Suprapubic skin (tissue), 4 donors: ENCODE measurements at regions not wholly inside any gene's neighbourhood (a gene's known extent, or its start where the extent isn't known, plus 50 kb on each side); places are given as distances from the start of the nearest gene placed in this dataset.

ENCODE experiments used
- DNase-seq, 2 donors: peaks; one replicate each; pipeline ENCODE4 v3.0.0-alpha.2; 2019; ENCODE audit warnings: low spot score in 2 of 2
- H3K27ac ChIP-seq: fragments of 200-600 bp; sonication (generic); one replicate; pipeline ENCODE4 v1.5.1; 2019
- H3K27me3 ChIP-seq: fragments of 200-600 bp; sonication (generic); one replicate; pipeline ENCODE4 v1.5.1; 2019
- H3K36me3 ChIP-seq: fragments of 200-600 bp; sonication (generic); one replicate; pipeline ENCODE4 v1.5.1; 2019
- H3K4me1 ChIP-seq: fragments of 200-600 bp; sonication (generic); one replicate; pipeline ENCODE4 v1.5.1; 2019
- H3K4me3 ChIP-seq: fragments of 200-600 bp; sonication (generic); one replicate; pipeline ENCODE4 v1.5.1; 2019; ENCODE audit warnings: mild to moderate bottlenecking
- H3K9me3 ChIP-seq: fragments of 200-600 bp; sonication (generic); one replicate; pipeline ENCODE4 v1.5.1; 2019
- CTCF ChIP-seq, 2 donors: fragments of 200-600 bp in 1 of 2; fragments of 450-650 bp in 1 of 2; sonication (generic) in 1 of 2; IDR thresholded peaks; one replicate each; pipeline ENCODE4 v1.5.1; 2016 to 2019; ENCODE audit warnings: antibody characterized with exemption in 2 of 2, mild to moderate bottlenecking in 1 of 2, moderate library complexity in 1 of 2
- EP300 ChIP-seq: sonication (generic); formaldehyde crosslinking; IDR thresholded peaks from one replicate; pipeline ENCODE4 v1.6.1; 2017; ENCODE audit warnings: antibody characterized with exemption
- POLR2A ChIP-seq, 2 donors: fragments of 450-650 bp; IDR thresholded peaks; one replicate each; pipeline ENCODE4 v1.6.1; 2017; ENCODE audit warnings: antibody characterized with exemption in 2 of 2, mild to moderate bottlenecking in 2 of 2, moderate library complexity in 2 of 2
- POLR2AphosphoS5 ChIP-seq, 3 donors: sonication (generic); formaldehyde crosslinking; IDR thresholded peaks; one replicate each; pipeline ENCODE4 v1.6.1; 2017; ENCODE audit warnings: antibody characterized with exemption in 3 of 3
- WGBS: methylation state at CpG from one replicate; pipeline ENCODE4 v1.1.5; 2018; 5-methylcytosine and 5-hydroxymethylcytosine counted together

DNA sequence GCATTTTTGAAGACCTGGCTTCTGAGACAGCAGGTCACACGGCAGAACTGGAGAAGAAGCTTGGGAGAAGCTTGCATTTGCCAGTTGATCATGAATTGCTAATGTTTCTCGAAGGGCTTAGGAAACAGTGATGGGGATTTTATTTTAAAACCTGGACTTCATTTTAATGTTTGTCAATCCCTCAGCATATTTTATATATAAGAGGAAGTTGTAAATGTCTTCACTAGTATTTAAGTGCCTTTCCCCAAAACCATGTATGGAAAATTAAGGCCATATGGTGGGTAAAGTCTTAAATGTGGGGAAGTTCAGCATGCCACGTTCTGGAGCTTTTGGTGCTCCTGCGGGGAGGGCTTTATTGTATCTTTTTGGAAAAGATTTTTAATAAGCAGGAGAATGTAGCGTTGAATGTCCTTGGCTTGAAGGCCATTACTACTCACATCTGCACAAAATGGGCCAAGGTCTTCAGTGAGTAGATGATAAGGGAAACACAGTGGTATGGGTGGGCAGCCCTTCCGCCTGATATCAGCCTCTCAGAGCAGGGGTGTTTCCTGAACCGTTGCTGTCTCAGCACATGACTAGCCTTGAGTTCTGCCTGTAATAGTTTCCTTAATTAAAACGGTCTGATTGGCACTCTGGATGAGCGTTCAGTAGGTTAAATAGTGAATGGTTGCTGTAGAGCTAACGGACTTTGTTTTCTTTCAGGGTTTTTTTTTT lies 511.4 kb downstream of the PCNX1 start:
- no peaks in the 10 kb centered on the region for H3K4me1 ChIP-seq
- H3K27me3 ChIP-seq, result no peaks in the 10 kb centered on the region
- no peaks in the 10 kb centered on the region for H3K36me3 ChIP-seq
- TF ChIP-seq POLR2AphosphoS5 (IDR thresholded peaks at IDR 0.05) (no peak), CTCF (IDR thresholded peaks at IDR 0.05) (no peak), EP300 (no peak)
- DNase-seq, result no peak
- no peaks in the 10 kb centered on the region for H3K9me3 ChIP-seq
- 71% methylated on average over 10 of the region's 10 CpGs for WGBS
- H3K4me3 ChIP-seq, result no peak overlapping the region
- H3K27ac ChIP-seq, result no peak overlapping the region

GRCh38 chr14:71423481-71423880 lies 508.7 kb upstream of the RGS6 start:
- no peak overlapping the region for H3K4me3 ChIP-seq
- peaks cover 23% of the 10 kb centered on the region for H3K9me3 ChIP-seq
- no peak for DNase-seq
- no peaks in the 10 kb centered on the region for H3K4me1 ChIP-seq
- TF ChIP-seq POLR2AphosphoS5 (IDR thresholded peaks at IDR 0.05) (no peak), POLR2A (IDR thresholded peaks at IDR 0.05) (no peak), EP300 (no peak)
- WGBS, result 93% methylated on average over 2 of the region's 2 CpGs
- no peaks in the 10 kb centered on the region for H3K27me3 ChIP-seq
- peaks cover 2% of the 10 kb centered on the region for H3K36me3 ChIP-seq
- H3K27ac ChIP-seq, result no peak overlapping the region

GRCh38 chr14:71424941-71425340 lies 507.3 kb upstream of the RGS6 start:
- TF ChIP-seq POLR2A (IDR thresholded peaks at IDR 0.05) (no peak), CTCF (IDR thresholded peaks at IDR 0.05) (no peak), EP300 (no peak), POLR2AphosphoS5 (IDR thresholded peaks at IDR 0.05) (no peak)
- DNase-seq, result no peak
- no peak overlapping the region for H3K4me3 ChIP-seq

DNA sequence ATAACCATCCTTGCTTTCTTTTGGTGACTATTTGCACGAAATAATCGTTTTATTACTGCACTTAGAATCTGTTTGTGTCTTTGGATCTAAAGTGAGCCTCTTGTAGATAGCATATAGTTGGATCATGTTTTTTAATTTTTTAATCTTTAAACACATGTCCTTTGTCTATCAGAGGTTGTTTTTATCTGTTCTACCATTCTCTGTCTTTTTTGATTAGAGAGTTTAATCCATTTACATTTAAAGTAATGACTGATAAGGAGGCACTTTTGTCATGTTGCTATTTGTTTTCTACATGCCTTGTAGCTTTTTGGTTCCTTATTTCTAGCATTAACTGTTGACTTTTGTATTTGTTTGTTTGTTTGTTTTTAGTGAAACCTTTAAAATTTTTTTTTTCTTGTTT lies 506.2 kb upstream of the RGS6 start:
- H3K9me3 ChIP-seq, result peaks cover 23% of the 10 kb centered on the region
- H3K27ac ChIP-seq, result no peak overlapping the region
- WGBS, result 94% methylated on average over 2 of the region's 2 CpGs
- TF ChIP-seq EP300 (no peak), POLR2AphosphoS5 (IDR thresholded peaks at IDR 0.05) (no peak), CTCF (IDR thresholded peaks at IDR 0.05) (no peak), POLR2A (IDR thresholded peaks at IDR 0.05) (no peak)
- no peak overlapping the region for H3K4me3 ChIP-seq
- H3K4me1 ChIP-seq, result no peaks in the 10 kb centered on the region
- H3K27me3 ChIP-seq, result no peaks in the 10 kb centered on the region
- no peak for DNase-seq
- H3K36me3 ChIP-seq, result peaks cover 2% of the 10 kb centered on the region

More at GRCh38 chr14:71424941-71425340, 507.3 kb upstream of the RGS6 start:
- Histone ChIP-seq H3K36me3 (peaks cover 2% of the 10 kb centered on the region), H3K27me3 (no peaks in the 10 kb centered on the region), H3K27ac (no peak overlapping the region), H3K9me3 (peaks cover 23% of the 10 kb centered on the region), H3K4me1 (no peaks in the 10 kb centered on the region)

DNA sequence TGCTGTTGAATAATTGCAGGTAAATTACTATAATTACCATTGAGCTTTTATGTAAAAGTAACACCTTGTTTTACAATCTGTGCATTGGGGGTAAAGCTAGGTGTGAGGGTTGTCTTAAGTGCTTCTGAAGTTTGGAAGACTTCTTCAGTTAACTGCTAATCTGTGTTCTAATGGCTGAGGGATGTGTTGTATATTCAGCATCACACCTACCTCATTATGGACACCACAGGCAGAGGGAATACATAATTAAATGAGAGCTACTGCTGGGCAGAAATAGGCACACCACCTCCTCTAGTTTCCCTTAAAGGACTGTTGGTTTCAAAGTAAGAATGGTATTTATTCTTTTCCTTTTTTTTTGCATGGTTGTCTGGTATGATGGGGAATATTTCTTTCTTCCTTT lies 502.3 kb upstream of the RGS6 start:
- Histone ChIP-seq H3K36me3 (peaks cover 2% of the 10 kb centered on the region), H3K4me3 (no peak overlapping the region), H3K9me3 (peaks cover 13% of the 10 kb centered on the region), H3K4me1 (no peaks in the 10 kb centered on the region), H3K27ac (no peak overlapping the region), H3K27me3 (no peaks in the 10 kb centered on the region)
- no peak for TF ChIP-seq POLR2AphosphoS5 (IDR thresholded peaks at IDR 0.05)
- no peak for TF ChIP-seq POLR2A (IDR thresholded peaks at IDR 0.05)
- TF ChIP-seq CTCF (IDR thresholded peaks at IDR 0.05), result no peak
- no peak for TF ChIP-seq EP300
- no peak for DNase-seq

DNA sequence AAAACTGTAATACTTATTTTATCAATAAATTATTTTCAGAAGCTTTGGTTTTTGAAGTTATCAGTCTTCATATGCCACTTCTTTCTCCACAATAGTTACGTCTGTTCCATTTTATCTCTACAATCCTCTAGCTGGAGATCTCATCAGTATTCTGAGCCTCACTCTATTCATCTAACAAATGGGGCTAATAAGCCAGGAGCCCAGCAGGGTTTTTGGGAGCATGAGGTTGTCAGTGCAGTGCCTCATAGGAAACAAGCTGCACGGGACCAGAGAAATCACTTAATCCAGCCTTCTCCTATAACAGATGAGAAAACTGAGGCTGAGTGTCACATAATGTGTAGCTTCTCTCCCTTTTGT lies 501.9 kb upstream of the RGS6 start:
- WGBS, result 88% methylated on average over 2 of the region's 2 CpGs
- H3K4me1 ChIP-seq, result no peaks in the 10 kb centered on the region
- peaks cover 2% of the 10 kb centered on the region for H3K36me3 ChIP-seq
- no peak for DNase-seq
- H3K27ac ChIP-seq, result no peak overlapping the region
- no peaks in the 10 kb centered on the region for H3K27me3 ChIP-seq
- peaks cover 12% of the 10 kb centered on the region for H3K9me3 ChIP-seq
- no peak for TF ChIP-seq POLR2AphosphoS5 (IDR thresholded peaks at IDR 0.05)
- no peak for TF ChIP-seq CTCF (IDR thresholded peaks at IDR 0.05)
- TF ChIP-seq EP300, result no peak
- no peak for TF ChIP-seq POLR2A (IDR thresholded peaks at IDR 0.05)
- no peak overlapping the region for H3K4me3 ChIP-seq
